SK-MEL-5 (cell line): ENCODE measurements at regions not wholly inside any gene's neighbourhood (a gene's known extent, or its start where the extent isn't known, plus 50 kb on each side); places are given as distances from the start of the nearest gene placed in this dataset.

Source experiments
- DNase-seq: peaks from one replicate; pipeline ENCODE4 v3.0.0-alpha.2; 2016; ENCODE audit warnings: low read depth, low spot score
- in situ Hi-C: cut with HindIII; loops from 2 replicates; pipeline ENCODE4 v1.10.0; 2016; ENCODE audit warnings: low sequenced_read_pairs, high pct_unique_total_duplicates, low pct_unique_long_range_greater_than_20kb

DNA sequence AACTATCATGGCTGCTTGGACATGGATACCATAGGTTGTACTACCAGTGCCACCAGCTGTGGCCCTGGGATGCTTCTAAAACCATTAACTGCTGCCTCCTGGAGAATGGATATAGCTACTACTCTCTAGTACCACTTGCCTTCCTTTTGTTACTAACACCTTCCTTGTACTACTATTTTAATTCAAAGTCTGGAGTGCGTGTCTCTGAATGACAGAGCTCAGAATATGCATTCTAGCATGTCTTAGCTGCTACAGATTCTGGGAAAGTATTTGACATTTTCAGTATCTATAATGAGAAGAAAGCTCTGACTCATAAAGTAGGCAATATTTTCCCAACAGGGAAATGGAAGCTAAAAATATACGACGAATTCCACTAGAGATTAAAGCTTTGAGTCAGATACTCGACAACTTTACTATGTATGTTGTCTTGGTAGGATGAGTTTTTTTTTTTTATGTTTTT, 112.3 kb downstream of the PFDN4 start:
- DNase-seq, result peak; percentile 27
- in situ Hi-C loops, result no loop called here

GRCh38 chr20:54321352-54322087, 113.6 kb downstream of the PFDN4 start:
- in situ Hi-C loops, result no loop called here
- no peak for DNase-seq

DNA sequence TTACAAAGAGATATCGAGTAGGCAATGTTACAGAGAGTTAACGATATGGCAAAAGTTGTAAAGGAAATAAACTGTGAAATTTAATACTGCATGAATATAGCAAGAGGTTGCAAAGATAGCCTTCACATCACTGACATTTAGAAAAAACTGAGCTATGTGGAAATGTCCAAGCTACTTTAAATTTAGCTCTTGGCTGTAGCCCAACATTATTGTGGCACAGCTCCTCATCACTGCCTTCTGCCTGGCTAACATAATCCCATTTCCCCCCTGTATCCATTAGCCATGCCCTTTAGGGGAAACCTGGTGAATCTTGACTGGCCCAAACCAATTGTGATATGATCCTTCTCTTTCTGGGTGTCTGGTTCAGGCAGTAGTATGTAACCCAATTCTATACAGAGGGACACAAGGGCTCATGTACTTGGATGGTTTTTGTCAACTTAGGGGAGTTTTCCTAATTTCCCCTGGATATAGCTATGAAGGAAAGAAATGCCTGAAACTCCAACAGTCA, 115.4 kb downstream of the PFDN4 start:
- in situ Hi-C loops, result no loop called here
- no peak for DNase-seq

DNA sequence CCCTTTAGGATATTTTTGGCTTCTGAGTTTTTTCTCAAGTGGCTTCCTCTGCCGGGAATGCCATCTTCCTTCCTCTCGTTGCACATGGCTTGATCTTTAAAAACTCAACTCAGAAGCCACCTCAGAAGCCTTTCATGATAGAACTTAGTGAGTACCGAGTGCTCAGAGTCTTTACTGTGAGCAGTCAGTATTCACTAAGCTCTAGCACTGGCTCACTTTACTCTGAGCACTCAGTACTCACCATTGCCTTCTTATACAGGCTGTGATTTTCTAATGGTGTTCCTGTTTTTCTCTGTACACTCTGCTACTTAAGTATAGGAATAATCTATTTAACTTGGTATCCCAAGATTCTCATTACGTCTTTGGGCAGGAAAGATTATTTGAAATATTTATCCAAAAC, 116.2 kb downstream of the PFDN4 start:
- in situ Hi-C loops, result no loop called here
- DNase-seq, result no peak

DNA sequence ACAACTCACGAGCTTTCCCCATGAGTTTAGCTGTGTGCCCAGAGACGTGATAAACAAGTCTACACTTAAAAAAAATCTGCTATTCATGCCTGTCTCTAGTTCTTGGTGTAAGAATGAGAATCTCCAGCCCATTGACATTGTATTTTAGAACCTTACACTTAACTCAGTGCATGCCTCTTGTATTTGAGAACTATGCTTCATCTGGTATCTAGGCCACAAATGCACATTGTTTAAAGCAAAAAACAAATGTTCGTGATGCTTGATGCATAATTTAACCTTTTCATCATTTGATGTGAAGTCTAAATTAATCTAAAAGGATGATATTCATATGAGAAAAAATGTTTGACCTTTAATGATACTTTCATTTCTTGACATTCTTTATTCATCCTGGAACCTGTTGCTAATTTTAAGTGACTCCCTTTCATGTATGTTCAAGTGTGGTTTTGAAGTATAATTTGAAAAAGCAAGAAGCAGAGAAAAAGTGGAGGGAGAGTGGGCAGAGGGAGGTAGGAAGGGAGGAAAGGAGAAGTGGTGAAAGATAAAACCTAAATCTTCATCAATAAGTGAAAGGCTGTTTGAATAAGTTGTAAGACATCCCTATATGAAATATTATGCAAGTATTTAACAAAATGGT, 116.9 kb downstream of the PFDN4 start:
- in situ Hi-C loops, result no loop called here

GRCh38 chr20:54335299-54335698, 127.4 kb downstream of the PFDN4 start:
- DNase-seq, result no peak
- in situ Hi-C loops, result no loop called here

More for the DNA sequence above, 116.9 kb downstream of the PFDN4 start:
- no peak for DNase-seq

- in situ Hi-C loops, result no loop called here
Observed at GRCh38 chr20:54337144-54337543, 129.3 kb downstream of the PFDN4 start.

GRCh38 chr20:54339093-54339492, 131.2 kb downstream of the PFDN4 start:
- no peak for DNase-seq
- in situ Hi-C loops, result no loop called here

More at GRCh38 chr20:54337144-54337543, 129.3 kb downstream of the PFDN4 start:
- no peak for DNase-seq

- no peak for DNase-seq
Observed at GRCh38 chr20:54340206-54340605, 132.3 kb downstream of the PFDN4 start.

DNA sequence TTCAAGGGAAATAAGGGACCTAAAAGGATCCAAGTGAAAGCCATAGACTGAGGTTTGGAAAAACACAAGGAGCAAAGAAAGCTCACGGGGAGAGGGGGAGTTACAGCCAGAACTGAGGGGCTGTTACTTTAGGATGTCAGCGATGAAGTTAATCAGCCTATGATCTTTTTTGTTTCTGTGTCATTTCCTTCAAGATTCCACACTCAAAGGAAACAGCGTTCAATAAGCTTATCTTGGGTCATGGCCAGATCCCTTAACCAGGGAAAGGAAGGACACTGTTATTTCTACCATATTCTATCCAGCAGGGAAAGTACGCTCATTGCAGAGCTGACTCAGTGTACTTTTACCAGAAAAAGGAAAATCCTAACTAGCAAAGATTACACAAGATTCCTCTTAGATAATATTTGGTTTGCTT, 132.8 kb downstream of the PFDN4 start:
- in situ Hi-C loops, result no loop called here
- no peak for DNase-seq

More at GRCh38 chr20:54340206-54340605, 132.3 kb downstream of the PFDN4 start:
- in situ Hi-C loops, result no loop called here

- DNase-seq, result no peak
- in situ Hi-C loops, result no loop called here
Observed at GRCh38 chr20:54342258-54342920, 133.0 kb upstream of the DOK5 start.

DNA sequence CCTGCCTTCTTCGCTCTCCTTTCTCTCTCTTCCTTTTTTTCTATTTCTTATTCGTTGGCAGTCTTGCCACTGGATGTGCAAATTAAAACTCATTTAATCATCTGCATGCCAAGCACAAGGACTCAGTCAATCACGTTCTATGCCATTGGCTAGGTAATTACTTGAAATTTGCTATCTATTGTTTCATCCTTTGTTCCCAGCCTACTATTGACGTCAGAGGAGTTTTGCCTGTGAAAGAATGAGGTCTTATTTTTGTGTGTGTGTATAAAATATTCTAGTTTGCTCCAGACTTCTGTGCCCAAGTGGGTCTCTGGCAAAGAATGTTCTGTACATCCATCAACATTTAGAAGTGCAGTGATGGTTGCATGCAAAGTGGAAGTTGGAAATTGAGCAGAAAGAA, 132.3 kb upstream of the DOK5 start:
- DNase-seq, result no peak

DNA sequence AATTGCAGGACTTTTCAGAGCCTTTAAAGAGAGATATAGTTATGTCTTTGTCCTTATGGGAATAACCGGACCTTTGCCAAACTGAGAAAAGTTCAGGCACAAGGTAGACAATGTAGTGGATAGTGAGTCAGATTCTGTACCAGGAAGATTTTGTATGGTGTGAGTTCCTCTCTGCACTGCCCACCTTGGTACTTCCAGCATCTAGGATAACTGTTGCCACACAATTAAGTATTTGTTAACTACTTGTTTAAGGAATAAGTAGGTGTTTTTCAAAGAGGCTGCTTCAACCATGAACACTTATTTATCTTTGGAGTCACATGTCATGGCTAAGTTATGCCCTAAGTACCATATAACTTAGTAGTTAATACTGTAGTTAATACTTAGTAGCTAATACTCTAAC, 131.8 kb upstream of the DOK5 start:
- DNase-seq, result no peak
- in situ Hi-C loops, result no loop called here

More for the DNA sequence above, 132.3 kb upstream of the DOK5 start:
- in situ Hi-C loops, result no loop called here

GRCh38 chr20:54344832-54345231, 130.6 kb upstream of the DOK5 start:
- DNase-seq, result no peak
- in situ Hi-C loops, result no loop called here

GRCh38 chr20:54345301-54345724, 130.1 kb upstream of the DOK5 start:
- in situ Hi-C loops, result no loop called here
- DNase-seq, result no peak

GRCh38 chr20:54345821-54346220, 129.6 kb upstream of the DOK5 start:
- in situ Hi-C loops, result no loop called here
- no peak for DNase-seq

DNA sequence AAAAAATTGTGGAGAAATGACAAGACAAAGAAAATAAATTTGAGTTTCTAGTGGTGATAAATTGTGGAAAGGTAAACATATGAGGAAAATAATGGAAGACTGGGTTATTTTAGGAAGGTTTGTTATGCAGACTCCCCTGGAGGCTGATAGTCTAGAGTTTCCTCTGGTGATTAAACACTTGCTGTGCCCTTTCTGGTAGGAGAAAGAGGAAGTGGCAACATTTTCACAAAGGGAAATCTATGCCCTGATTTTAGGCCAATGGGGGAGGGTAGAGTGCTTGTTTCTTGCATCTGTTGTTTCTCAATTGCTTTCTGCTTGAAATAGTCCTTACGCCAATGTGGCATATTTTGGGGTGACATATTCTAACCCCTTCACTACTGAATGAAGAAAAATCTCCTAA, 129.1 kb upstream of the DOK5 start:
- in situ Hi-C loops, result no loop called here
- no peak for DNase-seq

DNA sequence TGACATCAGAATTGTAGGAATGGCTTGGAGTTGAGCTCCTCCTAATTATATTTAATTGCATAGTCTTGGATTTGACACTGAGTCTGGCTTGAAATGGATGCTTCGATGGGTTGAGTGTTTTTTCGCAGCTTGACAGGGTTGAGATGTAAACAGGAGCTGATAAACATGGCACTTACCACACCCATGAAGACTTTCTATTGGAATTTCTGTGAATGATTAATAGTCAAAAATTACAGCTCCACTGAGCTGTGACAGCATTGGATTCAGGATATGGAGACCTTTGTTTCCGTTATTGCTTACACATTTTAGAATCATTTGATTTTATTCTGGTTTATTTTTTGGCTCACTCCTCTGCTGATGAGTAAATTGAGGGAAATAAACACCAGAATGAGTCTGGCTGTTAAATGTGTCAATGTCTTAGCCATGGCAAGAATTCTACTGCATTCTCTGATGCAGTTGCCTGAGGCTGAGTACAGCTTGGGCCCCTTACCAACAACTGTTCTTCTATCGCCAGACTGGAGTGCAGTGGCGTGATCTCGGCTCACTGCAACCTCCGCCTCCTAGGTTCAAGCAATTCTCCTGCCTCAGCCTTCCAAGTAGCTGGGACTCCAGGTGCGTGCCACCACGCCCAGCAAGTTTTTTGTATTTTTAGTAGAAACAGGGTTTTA, 128.1 kb upstream of the DOK5 start:
- no peak for DNase-seq
- in situ Hi-C loops, result no loop called here
